Endothelial cell (in vitro differentiated cells): ENCODE measurements at regions not wholly inside any gene's neighbourhood (a gene's known extent, or its start where the extent isn't known, plus 50 kb on each side); places are given as distances from the start of the nearest gene placed in this dataset.

ENCODE experiments used
- DNase-seq: peaks from one replicate; pipeline ENCODE4 v3.0.0; 2021; ENCODE audit warnings: low spot score
- H3K27ac Mint-ChIP-seq: one replicate; pipeline ENCODE4 v1.8.0; 2021; ENCODE audit warnings: mixed read lengths, inconsistent platforms; ENCODE audit not compliant: unreplicated experiment
- H3K27me3 Mint-ChIP-seq: one replicate; pipeline ENCODE4 v1.8.0; 2021; ENCODE audit warnings: mild to moderate bottlenecking, moderate library complexity, mixed read lengths, inconsistent platforms; ENCODE audit not compliant: unreplicated experiment
- H3K36me3 Mint-ChIP-seq: one replicate; pipeline ENCODE4 v1.8.0; 2021; ENCODE audit warnings: mild to moderate bottlenecking, low read depth, mixed read lengths, inconsistent platforms; ENCODE audit not compliant: unreplicated experiment
- H3K4me1 Mint-ChIP-seq: one replicate; pipeline ENCODE4 v1.8.0; 2021; ENCODE audit warnings: mild to moderate bottlenecking, mixed read lengths, inconsistent platforms; ENCODE audit not compliant: unreplicated experiment
- H3K4me3 Mint-ChIP-seq: one replicate; pipeline ENCODE4 v1.8.0; 2021; ENCODE audit warnings: mild to moderate bottlenecking, mixed read lengths, inconsistent platforms; ENCODE audit not compliant: unreplicated experiment
- H3K9me3 Mint-ChIP-seq: one replicate; pipeline ENCODE4 v1.8.0; 2021; ENCODE audit warnings: mixed read lengths, inconsistent platforms; ENCODE audit not compliant: unreplicated experiment
- TF ChIP-seq, protein P1 (sequence below): fragments of 200-600 bp; sonication (generic); IDR thresholded peaks from one replicate; pipeline ENCODE4 v1.5.0; 2021; ENCODE audit warnings: antibody characterized with exemption; ENCODE audit not compliant: unreplicated experiment

DNA sequence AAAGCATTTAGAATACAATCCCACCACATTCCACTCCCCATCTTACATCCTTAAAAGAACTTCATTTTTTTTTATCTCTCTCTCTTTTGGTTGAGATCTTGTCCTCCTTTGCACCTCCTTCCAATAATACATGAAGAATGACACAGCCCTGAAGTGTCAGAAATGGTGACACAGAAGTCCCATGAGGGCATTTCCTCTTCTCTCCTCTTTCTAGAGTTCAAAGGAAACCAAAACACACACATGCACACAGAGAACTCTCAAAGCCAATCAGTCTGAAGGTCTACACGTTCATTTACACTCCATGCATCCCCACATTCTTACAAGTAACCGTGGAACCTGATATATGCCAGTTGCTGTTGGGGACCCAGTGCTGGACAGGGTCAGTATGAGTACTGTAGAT, 450.7 kb downstream of the HNRNPD start:
- Mint-ChIP-seq H3K4me1 (peaks cover 3% of the 10 kb centered on the region), H3K4me3 (no peak overlapping the region), H3K36me3 (no peaks in the 10 kb centered on the region), H3K27me3 (peaks cover 7% of the 10 kb centered on the region), H3K27ac (no peak overlapping the region), H3K9me3 (no peaks in the 10 kb centered on the region)
- TF ChIP-seq, protein P1, sequence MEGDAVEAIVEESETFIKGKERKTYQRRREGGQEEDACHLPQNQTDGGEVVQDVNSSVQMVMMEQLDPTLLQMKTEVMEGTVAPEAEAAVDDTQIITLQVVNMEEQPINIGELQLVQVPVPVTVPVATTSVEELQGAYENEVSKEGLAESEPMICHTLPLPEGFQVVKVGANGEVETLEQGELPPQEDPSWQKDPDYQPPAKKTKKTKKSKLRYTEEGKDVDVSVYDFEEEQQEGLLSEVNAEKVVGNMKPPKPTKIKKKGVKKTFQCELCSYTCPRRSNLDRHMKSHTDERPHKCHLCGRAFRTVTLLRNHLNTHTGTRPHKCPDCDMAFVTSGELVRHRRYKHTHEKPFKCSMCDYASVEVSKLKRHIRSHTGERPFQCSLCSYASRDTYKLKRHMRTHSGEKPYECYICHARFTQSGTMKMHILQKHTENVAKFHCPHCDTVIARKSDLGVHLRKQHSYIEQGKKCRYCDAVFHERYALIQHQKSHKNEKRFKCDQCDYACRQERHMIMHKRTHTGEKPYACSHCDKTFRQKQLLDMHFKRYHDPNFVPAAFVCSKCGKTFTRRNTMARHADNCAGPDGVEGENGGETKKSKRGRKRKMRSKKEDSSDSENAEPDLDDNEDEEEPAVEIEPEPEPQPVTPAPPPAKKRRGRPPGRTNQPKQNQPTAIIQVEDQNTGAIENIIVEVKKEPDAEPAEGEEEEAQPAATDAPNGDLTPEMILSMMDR = no peak
- no peak for DNase-seq

DNA sequence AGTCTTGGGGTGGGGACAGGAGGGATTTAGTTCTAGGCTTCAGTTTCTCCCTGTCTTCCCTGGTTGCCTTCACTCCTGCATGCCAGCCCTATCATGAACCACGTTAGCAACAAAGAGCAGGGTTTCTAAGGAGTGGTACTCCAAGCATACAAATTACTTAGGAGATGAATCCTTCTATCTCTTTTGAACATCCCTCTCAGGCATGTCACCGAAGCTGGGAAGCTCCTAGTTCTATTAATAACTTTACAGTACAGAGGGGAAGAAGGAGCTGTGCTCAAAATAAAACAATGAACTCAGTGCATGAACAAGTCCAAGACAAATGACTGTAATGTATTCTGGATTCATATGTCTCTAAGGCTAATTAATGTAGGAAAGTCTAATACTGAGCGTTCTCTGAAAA, 450.6 kb upstream of the RASGEF1B start:
- Mint-ChIP-seq H3K4me3 (no peak overlapping the region), H3K36me3 (no peaks in the 10 kb centered on the region), H3K4me1 (peaks cover 3% of the 10 kb centered on the region), H3K27me3 (peaks cover 7% of the 10 kb centered on the region), H3K27ac (no peak overlapping the region), H3K9me3 (no peaks in the 10 kb centered on the region)
- no peak for DNase-seq
- TF ChIP-seq, protein P1 = no peak

GRCh38 chr4:81921751-81922159, 450.0 kb upstream of the RASGEF1B start:
- TF ChIP-seq, protein P1 = no peak
- DNase-seq = no peak

GRCh38 chr4:81919810-81920209, 448.1 kb upstream of the RASGEF1B start:
- peaks cover 6% of the 10 kb centered on the region for H3K27me3 Mint-ChIP-seq
- peaks cover 3% of the 10 kb centered on the region for H3K4me1 Mint-ChIP-seq
- no peak overlapping the region for H3K27ac Mint-ChIP-seq
- no peaks in the 10 kb centered on the region for H3K9me3 Mint-ChIP-seq
- H3K36me3 Mint-ChIP-seq = no peaks in the 10 kb centered on the region
- TF ChIP-seq, protein P1 = peak; percentile 16
- no peak overlapping the region for H3K4me3 Mint-ChIP-seq
- peak; percentile 10 for DNase-seq

More at GRCh38 chr4:81921751-81922159, 450.0 kb upstream of the RASGEF1B start:
- Mint-ChIP-seq H3K36me3 (no peaks in the 10 kb centered on the region), H3K27ac (no peak overlapping the region), H3K4me3 (no peak overlapping the region), H3K27me3 (peaks cover 6% of the 10 kb centered on the region), H3K9me3 (no peaks in the 10 kb centered on the region), H3K4me1 (peaks cover 3% of the 10 kb centered on the region)

DNA sequence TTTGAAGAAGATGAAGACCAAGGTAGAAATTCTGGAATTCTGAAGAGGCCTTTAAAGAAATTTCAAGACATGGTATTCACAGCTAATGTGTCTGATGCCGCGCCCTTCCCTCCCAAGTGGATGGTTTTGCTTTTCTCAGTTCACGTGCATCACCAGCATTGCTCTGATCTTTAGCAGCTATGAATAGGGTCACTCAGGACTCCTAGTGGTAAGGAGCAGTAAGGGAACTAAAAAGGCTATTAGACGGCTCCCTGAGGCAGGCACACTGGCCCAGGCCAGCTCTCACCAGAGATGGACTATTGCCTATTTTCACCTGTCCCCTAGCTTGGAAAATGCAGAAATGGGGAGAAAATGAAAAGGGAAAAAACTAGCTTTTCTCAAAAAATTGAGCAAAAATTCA, 447.5 kb upstream of the RASGEF1B start:
- H3K9me3 Mint-ChIP-seq = no peaks in the 10 kb centered on the region
- DNase-seq = peak; percentile 17
- H3K4me3 Mint-ChIP-seq = no peak overlapping the region
- TF ChIP-seq, protein P1 = peak; percentile 30
- no peak overlapping the region for H3K27ac Mint-ChIP-seq
- no peaks in the 10 kb centered on the region for H3K36me3 Mint-ChIP-seq
- peaks cover 3% of the 10 kb centered on the region for H3K4me1 Mint-ChIP-seq
- H3K27me3 Mint-ChIP-seq = peaks cover 6% of the 10 kb centered on the region
